ENCODE measurements at regions not wholly inside any gene's neighbourhood (a gene's known extent, or its start where the extent isn't known, plus 50 kb on each side); places are given as distances from the start of the nearest gene placed in this dataset.

DNA sequence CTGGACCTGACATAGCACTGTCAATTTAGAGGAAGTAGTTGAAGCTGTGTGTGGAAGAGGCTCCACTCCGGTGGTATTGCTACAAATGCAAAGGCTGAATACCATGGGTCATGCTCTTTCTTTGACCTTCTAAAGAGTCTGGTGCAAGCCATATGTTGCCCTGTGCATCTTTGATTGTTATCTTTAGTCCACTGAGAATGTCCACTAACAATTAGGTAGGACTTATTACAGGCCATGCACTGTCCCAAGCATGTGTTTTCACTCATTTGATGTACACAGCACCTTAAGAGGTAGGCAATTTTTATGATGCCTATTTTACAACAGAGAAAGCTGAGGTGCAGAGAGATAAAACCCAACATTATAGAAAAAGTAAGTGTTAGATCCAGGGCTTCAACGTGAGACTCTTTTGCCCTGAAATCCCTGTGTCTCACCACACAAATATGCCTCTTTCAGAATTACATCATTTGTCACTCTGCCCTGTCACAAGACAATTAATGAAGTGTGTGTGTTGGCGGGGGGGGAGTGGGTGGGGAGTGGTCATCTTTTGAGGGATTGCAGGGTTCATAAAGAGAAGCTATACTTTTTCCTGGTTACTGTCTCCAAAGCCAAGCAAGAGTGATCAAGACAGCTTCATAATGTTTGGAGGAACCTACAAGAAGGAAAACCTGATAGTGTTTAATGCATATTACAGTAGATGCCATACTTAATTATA is 637.6 kb upstream of the IGFBP3 start:
- DNase-seq, result no peak

DNA sequence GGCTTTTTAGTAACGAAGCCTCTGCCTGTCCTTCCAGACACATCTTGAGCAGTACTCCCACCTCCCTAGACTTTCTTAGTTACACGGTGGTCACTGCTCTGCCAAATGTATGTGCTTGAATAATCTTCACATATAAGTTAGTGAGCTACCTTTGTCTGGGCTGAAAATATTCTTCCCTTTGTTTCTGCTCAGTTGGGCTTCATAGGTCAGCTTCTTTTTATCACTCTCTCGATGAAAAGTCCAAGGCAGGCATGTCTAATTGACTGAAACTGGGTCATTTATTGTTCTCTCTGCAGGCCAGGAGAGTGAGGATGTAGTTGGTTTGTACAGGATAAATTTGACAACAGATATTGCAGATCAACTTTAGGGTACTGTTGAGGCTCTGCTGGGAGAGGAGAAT is 636.7 kb upstream of the IGFBP3 start:
- DNase-seq, result no peak

DNA sequence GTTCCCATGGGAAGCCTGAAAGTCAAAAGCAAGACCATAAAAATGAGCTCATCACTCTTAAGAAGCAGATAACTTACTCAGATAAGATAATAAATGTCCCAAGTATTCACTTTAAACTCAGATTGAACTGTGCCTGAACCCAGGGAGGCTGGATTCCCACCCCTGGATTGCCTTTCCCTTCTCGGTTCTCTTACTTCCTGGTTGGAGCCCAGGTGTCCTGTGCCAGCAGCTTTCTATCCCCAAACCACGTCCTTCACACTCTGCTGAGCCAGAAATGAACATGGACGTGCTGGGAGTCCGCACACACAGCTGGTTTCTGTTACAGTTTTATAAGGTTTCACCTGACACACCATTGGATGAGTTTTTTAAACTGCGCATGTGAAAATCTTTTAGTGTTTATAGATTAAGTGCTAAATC is 636.2 kb upstream of the IGFBP3 start:
- DNase-seq, result no peak

DNA sequence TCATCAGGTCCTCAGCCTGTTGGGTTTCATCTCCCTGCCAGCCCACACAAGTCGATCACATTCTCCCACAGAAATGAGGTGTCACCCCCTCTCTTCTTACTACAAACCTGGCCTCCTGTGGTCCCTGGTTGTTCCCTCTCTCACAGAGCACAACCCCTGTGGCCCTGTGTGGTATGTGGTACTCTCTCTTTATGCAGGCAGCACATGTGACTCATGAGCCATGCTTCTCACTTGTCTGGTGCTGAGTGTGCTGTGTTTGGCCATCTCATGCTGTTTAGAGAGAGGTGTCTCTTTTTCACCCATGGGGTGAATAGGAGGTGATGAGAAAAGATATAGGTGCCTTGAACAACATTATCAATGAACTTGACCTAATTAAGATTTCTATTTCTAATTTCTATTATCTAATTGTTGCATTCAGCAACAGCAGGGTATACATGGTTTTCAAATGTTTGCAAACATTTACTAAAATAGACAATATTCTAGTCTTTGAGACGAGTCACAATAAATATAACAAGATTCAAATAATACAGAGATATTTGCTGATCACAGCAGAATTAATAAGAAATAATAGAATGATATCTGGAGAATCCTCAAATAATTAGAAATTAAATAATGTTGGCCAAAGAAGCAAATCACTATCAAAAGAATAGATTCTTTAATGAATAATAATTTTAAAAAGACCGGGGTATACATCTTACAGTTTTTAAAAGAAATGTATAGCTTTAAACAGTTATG is 633.8 kb upstream of the IGFBP3 start:
- DNase-seq, result no peak

DNA sequence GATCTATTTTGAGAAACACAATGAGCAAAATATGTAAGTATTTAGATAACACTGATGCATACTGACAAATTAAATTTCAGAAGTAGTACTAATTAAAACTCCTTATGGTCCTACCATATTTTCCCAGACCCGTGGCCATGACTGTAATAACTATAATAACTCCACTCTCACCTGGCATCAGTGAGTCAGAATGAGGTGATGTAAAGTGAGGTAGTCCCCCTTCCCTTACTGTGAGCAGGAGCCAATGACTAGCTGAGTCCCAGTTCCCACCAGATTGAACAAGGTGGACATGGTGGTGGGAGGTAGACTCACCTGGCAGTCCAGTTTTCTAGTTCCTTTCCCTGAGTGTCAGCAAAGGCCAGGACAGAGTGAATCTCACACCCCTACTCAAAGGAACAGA is 630.5 kb upstream of the IGFBP3 start:
- no peak for DNase-seq

DNA sequence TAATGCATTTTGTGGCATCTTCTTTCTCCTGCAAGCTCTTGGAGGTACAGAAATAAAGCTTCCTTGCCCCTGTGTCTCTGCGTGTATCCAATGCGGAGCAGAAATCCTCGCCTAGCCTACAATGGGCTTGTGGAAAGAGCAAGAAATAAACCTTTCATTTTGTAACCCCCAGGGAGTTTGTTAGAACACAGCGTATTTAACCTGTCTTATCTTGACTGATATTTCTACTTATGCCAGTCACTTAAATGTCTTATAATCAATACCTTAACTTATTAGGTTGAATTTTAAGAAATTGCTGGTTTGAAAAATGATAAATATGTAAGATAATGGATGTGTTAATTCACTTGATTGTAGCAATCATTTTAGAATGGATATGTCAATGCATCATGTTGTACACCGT is 629.8 kb upstream of the IGFBP3 start:
- no peak for DNase-seq

DNA sequence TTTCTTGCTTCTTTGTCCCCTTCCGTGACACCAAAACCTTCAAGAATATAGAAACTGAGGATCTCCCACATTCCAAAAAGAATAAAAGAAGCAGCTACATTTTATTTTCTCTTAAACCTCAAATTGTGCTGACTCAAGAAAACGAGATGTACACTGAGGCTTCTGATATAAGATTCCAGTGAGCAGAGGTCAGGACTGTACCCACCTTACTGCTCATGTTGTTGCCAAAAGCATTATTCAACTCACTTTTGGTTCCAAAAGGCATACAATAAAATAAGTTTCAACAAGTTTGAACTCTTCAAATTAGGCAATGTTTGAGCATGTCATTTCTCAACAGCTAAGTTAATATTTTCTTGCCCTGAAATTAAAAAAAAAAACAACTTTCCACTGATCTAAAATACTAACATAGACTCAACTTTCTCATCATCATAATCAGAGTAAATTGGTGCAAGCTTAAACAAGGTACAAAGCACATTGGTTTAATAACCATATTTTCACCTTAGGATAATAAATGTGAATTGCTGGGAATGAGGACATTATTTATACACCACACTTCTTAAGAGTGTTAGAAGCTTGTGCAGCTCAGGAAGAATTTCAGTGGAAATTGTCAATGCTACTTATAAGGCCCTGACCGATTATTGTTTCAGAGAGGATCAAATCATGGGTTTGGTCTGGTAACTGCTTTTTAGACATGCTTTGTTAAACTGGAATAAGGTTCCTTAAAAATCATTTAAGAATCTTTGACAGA is 629.0 kb upstream of the IGFBP3 start:
- DNase-seq, result no peak

DNA sequence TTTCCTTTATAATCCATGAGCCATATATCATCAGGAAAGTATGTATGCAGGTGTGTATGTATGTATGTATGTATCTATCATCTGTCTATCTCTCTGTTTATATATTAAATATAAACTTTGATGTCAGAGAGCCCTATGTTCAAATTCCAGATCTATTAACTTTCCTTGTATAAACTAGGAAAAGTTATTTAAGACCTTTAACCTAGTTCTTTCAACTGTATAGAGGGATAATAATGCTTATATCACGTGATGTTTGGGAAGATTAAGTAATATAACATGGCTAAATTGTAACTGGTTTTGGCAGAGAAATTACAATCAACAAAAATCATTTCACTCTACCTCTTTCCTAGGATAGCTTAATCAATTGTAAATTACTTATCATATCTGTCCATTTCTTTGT is 628.3 kb upstream of the IGFBP3 start:
- DNase-seq, result no peak

DNA sequence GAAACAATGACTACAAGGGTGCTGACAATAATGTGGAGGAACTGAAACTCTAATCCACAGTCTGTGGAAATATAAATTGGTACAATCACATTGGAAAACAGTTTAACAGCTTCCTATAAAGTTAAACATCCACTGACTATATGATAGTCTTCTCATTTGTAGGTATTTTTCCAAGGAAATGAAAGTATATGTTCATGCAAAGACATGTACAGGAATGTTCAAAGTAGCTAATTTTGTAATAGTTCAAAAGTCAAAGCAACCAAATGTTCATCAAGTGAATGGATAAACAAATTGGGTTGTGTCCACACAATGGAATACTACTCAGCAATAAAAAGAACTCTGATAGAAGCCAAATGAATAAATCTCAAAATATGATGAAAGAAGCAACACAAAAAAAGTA is 626.0 kb upstream of the IGFBP3 start:
- DNase-seq, result no peak

DNA sequence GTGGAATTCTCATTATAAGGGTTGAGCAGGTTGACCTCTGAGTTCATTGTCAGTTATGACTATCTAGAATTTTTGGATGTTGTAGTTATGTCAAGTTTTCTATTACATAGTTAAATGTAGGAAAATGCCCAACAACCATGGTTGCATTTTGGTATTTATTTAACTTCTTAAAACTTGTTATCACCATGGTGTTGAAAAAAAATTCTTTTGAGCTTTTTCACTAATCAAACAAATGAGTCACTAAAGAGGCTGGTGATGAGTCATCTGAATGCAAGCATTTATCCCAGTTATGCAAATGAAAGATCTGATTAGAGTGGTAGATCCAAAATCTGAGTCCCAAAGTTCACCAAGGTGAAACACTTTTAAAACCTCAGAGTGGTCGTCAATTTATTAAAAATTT is 624.7 kb upstream of the IGFBP3 start:
- no peak for DNase-seq

DNA sequence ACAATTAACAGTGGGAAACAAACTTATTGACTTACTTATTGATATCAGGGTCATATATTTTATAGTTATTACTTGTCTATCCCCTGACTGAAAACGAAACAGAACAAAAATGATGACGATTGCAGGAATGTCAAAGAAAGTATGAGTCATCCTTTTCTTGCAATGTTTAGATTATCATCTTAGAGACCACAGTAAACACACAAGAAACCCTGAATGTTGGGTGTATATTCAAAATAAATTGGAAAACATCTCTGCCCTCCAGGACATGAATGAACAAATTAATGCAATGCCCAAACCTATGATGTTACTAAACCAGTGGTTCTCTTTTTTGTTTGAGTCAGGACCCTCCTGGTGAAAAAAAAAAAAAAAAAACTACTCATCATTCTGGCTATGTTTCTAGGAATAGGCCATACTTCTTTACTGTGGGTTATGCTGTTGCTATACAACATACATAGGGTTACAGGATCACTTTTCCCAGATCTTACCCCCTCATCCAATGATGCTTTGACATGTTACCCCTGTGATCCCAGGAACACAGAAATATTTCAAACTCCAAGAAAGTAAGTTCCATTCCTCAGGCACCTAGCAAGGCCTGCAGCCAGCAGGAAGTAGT is 623.4 kb upstream of the IGFBP3 start:
- no peak for DNase-seq

DNA sequence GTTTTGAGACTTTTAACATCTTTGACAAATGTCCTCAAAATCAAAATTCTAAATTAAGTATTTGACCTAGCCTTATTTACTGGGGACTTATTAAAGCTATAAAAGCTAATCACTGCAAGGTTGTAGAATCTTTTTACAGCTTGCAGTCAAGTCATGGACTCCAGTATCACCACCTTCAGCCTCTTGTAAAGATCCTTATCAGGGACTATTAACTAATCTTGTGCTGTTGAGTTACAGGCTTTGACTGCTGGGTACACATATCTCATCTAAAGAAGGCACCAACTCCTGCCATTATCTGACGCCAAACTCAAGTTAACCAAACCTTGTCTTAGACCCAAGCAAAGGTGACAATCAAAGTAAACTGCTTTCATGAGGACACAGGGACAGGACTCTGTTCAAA is 621.0 kb upstream of the IGFBP3 start:
- DNase-seq, result no peak

DNA sequence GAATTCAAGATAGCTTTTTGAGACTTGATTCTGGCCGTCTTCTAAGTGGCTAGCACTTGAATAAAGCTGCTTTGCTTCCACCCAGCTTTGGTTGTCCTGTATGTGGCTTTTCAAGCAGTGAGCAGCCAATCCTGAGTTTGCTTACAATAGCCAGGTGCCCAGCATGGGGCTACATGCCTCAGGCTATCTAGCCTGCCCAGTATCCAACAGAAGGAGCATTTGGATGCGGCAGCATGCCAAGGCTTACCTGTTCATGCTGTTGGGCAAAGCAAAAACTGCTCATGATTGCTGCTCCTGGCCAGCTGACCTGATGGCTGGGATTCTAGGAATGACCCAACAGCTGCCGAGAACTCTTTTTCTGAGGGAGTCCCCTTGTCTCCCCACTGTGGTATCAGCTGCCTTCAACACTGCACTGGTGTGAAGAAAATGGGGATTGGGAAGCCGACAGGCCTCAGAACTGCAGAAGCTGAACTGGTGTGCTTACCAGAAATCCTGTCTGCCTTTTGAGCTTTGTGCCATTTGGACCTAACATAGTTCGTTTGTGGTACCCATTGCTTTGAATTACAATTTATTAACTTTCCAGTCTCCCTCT is 618.9 kb upstream of the IGFBP3 start:
- no peak for DNase-seq

DNA sequence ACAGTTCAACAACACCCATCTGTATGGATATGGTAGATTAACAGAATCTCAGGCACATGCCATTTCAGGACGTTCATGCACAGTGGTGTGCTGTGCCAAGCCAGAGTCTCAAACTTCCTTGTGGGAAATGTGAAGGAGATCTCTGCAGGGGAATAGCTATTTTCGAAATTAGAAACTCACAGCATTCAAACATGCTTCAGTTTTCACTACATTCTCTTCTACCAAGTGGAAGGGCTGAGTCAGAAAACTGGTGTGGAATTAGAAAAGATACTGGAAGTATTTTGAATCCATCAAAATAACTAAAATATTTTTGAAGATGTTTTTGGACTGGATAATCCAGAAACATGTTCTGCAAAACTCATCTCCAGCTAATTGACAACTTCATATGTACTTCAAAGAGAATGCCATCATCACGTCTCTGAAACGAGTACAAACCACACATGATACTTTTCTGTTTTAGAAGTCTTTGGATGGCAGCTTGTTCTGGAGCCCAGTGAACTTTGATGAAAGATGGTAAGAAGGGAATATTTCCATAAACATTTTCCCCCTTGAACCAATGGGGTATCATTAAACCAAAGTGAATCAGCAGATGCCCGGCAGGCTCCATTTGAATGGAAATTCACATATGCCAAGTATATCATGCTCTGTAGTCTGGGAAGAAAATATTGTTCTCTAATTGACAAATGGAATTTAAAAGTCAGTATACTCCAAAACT is 616.3 kb upstream of the IGFBP3 start:
- no peak for DNase-seq

DNA sequence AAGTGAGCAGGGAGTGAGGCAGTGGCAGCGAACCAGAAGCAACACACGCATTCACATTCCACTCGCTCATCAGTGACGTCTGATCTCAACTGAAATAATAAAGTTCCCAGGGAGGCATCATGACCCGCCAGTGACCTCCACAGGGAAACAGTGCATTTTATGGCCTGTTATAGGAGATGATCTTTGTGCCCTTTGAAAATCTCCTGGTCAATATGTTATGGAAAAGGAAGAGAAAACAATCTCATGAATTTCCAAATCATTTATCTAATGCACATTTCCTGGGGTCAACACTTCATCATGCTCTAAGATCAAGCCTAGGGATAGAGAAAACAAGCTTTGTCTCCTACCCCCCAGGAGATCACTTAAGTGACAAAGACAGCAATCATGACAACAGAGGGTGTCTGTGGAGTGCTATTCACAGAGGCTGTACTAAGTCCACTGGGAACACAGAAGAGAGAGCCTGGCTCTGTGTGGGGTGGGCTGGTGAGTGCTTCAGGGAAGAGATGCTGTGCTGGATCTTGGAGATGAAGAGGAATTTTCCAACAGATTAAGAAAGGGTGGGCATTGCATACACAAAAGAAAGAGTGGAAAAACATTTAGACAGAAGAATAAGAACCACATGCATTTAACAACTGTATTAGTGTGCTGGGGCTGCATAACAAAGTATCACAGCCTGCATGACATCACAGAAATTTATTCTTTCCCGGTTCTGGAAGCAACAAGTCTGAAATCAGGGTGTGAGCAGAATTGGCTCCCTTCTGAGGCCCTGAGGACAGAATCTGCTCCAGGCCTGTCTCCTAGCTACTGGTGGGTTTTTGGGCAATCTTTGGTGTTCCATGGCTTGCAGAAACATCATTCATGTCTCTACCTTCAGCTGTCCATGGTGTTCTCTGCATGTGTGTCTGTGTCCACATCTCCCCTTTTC is 613.9 kb upstream of the IGFBP3 start:
- no peak for DNase-seq

DNA sequence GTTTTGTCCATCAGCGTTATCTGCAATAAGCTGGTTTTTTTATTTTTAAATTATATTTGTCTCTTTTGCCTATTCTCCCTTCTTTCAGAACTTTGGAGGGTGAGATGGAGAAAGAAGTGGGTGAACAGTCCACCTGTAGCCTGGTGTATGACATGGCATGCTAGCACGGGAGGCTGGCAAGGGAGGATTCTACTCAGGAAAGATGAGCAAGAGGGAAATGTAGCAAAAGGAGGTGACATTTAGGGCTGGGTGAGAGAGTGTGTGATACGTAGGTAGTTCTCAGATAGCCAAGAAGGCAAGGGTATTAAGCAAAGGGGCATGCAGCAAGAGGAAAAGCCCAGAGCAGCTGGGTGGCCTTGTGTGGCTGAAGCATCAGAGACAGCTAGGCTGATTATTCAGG is 612.9 kb upstream of the IGFBP3 start:
- no peak for DNase-seq

DNA sequence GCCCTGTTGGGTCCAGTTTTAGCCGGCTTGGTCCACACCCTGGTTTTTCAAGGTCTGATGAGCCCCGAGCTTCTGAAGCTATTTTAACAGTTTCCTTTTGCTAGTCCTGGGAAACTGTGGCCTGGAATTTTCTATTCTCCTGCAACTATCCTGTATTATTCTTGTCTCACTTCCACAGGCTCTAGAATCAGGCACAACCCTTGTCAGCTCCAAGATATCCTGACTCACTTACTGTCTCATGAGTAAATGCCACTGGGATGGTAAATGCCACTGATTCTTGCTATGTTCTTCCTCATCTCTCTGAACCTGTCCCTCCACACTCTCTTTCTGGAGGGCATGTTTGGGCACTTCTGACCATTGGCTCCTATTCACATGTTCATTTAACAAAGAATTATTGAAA is 611.5 kb upstream of the IGFBP3 start:
- DNase-seq, result no peak

DNA sequence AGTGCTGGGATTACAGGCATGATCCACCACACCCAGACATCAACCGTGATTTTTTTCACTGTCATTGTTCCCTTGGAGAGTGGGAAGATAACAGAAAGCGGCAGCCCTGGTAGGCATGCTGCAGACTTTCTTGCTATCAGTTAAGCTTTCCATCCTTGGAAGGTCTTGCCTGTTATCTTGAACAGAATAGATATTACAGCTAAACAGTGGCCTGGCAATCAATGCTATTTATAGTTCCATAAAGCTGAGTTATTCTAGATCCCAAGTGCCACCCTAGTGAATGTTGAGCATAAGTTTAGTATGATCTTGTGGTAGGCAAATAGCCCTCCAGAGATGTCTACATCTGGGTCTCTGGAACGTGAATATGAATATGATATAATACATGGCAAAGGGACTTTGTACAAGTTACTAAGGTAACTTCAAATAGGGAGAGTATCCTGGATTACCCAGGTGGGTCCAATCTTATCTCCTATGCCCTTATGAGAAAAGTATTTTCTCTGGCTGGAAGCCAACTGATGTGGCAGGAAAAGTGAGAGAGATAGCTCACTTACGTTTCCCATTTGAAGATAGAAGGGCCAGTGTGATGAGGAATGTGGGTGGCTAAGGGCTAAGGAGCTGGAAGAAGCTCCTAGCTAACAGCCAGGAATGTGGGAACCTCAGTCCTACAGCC is 609.1 kb upstream of the IGFBP3 start:
- no peak for DNase-seq

DNA sequence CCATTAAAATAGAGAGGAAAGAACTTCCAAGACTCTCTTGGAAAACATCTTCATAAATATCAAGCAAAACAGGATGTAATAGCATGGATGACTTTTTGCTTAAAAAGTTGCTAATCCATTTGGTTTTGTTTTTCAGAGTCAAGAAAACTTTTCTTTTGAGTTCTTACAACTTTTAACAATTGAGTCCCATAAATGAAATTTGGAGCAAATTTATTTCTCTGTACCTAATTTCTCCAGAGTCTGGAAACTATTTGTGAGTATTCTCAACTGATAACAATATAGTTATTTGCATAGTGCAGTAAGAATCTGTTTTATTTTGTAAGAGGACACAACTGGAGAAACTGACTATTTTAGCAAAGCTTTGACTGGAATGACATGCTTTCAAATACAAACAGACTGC is 606.3 kb upstream of the IGFBP3 start:
- no peak for DNase-seq

DNA sequence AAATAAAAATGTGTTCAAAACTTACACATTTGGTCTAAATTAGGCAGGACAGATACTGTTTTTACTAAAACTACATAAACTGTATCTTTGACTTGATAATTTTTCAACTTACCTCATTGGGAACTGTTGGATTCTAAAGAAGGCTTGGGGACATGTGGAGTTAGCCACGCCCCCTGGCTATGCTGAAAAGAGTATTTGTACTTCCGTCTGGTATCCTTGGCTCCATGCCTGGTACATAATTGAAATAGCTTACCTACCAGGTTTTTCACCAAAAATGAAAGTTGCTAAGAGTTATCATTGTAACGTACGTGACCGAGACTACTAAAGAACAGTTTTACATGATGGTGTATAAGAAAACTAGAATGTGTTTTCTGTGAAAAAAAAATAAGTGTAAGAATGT is 604.8 kb upstream of the IGFBP3 start:
- no peak for DNase-seq

DNA sequence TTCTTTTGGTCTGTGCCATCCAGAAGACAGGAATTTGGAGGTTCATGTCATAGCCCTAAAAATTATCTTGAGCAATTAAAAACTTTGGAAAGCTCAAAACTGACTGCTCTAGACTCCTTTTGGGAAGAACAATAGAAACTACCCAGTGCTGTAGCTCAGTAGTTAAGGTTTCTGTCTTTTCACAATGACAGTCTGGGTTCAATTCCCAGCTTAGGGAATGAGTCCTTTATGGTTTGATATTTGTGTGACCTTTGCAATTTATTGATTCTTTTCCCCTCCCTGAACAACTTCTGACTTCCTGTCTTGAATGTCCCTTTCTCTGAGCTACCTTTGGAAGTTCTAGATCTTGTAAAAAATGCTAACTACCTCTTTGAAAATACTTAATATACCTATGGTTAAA is 603.3 kb upstream of the IGFBP3 start:
- no peak for DNase-seq

Measured in NCI-H1417 treated with DMSO at 0.1 percent for 48 hours (cell line).